HepG2 (cell line): ENCODE measurements at regions not wholly inside any gene's neighbourhood (a gene's known extent, or its start where the extent isn't known, plus 50 kb on each side); places are given as distances from the start of the nearest gene placed in this dataset.

ENCODE experiments used
- ATAC-seq: fragments of 200-7000 bp; cut with Tn5 transposase; 3 replicates; pipeline ENCODE4 v1.9.1; 2020; ENCODE audit warnings: mild to moderate bottlenecking, moderate library complexity
- BruUV-seq: library from RNA; stranded (reverse); fragments of 400-500 nt; replicated peaks from 2 replicates; lab custom pipeline; 2021; lab: Mats Ljungman, UMichigan
- CTCF ChIA-PET: fragments of 300-600 bp; formaldehyde crosslinking; extraction: SDS; loops from one replicate; lab custom pipeline; 2021; ENCODE audit warnings: low total read pairs, inconsistent platforms, low intra/inter-chr PET ratio; lab: Yijun Ruan, JAX
- POLR2A ChIA-PET: fragments of 350-600 bp; sonication (Branson Sonifier 250); formaldehyde crosslinking; loops from one replicate; lab custom pipeline; 2020; ENCODE audit warnings: antibody characterized with exemption, inconsistent platforms; lab: Yijun Ruan, JAX
- DNase-seq: peaks from one replicate; pipeline ENCODE4 v3.0.0-alpha.2; 2015; ENCODE audit warnings: low spot score
- FAIRE-seq: peaks from 3 replicates; lab custom pipeline; 2011; peaks lifted over from hg19 to GRCh38; lab: Jason Lieb, UNC
- H2AFZ ChIP-seq: one replicate; pipeline ENCODE4 v1.6.1; 2011; ENCODE audit warnings: low read length, inconsistent platforms
- H3K27ac ChIP-seq: fragments of 300-600 bp; 3 replicates; pipeline ENCODE4 v1.8.0; 2011; ENCODE audit warnings: mixed run types, mild to moderate bottlenecking, mixed read lengths, low read length, inconsistent platforms; ENCODE audit not compliant: insufficient read depth; ENCODE audit errors: extremely low read length
- H3K27me3 ChIP-seq, 2 experiments: fragments of 200-600 bp in 1 of 2; 2 replicates in 1 of 2; 3 replicates in 1 of 2; pipeline versions ENCODE4 v1.6.0 to v1.8.0; 2011; ENCODE audit warnings: low read length in 2 of 2, mild to moderate bottlenecking in 2 of 2, moderate library complexity in 2 of 2, inconsistent platforms in 1 of 2; ENCODE audit not compliant: insufficient read depth in 2 of 2, control insufficient read depth in 1 of 2
- H3K36me3 ChIP-seq, 2 experiments: fragments of 200-600 bp in 1 of 2; replicated peaks in 1 of 2; 2 replicates in 1 of 2; 3 replicates in 1 of 2; pipeline versions ENCODE4 v1.5.1 to v1.8.0; 2011; ENCODE audit warnings: low read length in 2 of 2, inconsistent platforms in 1 of 2; ENCODE audit not compliant: insufficient read depth in 2 of 2, control insufficient read depth in 1 of 2
- H3K4me1 ChIP-seq: 2 replicates; pipeline ENCODE4 v1.5.1; 2012; ENCODE audit warnings: low read length, inconsistent platforms; ENCODE audit not compliant: insufficient read depth
- H3K4me2 ChIP-seq: 2 replicates; pipeline ENCODE4 v1.6.0; 2011; ENCODE audit warnings: low read depth, low read length, inconsistent platforms
- H3K4me3 ChIP-seq, 3 experiments: fragments of 200-600 bp in 1 of 3; sonication (generic), shearing (Covaris generic) in 1 of 3; replicated peaks in 1 of 3; 2 replicates each; pipeline ENCODE4 v1.5.1; 2011 to 2016; ENCODE audit warnings: low read length in 3 of 3, inconsistent platforms in 2 of 3, low read depth in 2 of 3, mild to moderate bottlenecking in 2 of 3, control low read depth in 1 of 3, mixed read lengths in 1 of 3; ENCODE audit not compliant: insufficient read depth in 1 of 3
- H3K79me2 ChIP-seq: one replicate; pipeline ENCODE4 v1.6.1; 2011; ENCODE audit warnings: low read length, inconsistent platforms; ENCODE audit not compliant: insufficient read depth
- H3K9ac ChIP-seq: 2 replicates; pipeline ENCODE4 v1.6.0; 2011; ENCODE audit warnings: mild to moderate bottlenecking, low read depth, low read length, inconsistent platforms; ENCODE audit not compliant: insufficient read depth
- H3K9me3 ChIP-seq: 2 replicates; pipeline ENCODE4 v1.5.1; 2012; ENCODE audit warnings: mild to moderate bottlenecking, low read length
- H4K20me1 ChIP-seq: 2 replicates; pipeline ENCODE4 v1.6.0; 2011; ENCODE audit warnings: inconsistent platforms, mild to moderate bottlenecking, low read length, moderate library complexity; ENCODE audit not compliant: insufficient read depth
- CREM ChIP-seq, 2 experiments: sonication (generic) in 1 of 2; formaldehyde crosslinking in 1 of 2; IDR thresholded peaks; 2 replicates each; pipeline versions ENCODE4 v1.4.0 to v1.6.1; 2016 to 2020; ENCODE audit warnings: antibody characterized with exemption in 1 of 2, mild to moderate bottlenecking in 1 of 2, missing genetic modification reagents in 1 of 2
- FOXA1 ChIP-seq, 2 experiments: fragments of 450-650 bp in 1 of 2; sonication (generic) in 1 of 2; formaldehyde crosslinking in 1 of 2; IDR thresholded peaks; 2 replicates each; pipeline versions ENCODE4 v1.4.0 to v1.6.1; 2016 to 2020; ENCODE audit warnings: missing genetic modification reagents in 1 of 2
- SOX6 ChIP-seq, 2 experiments: fragments of 450-650 bp in 1 of 2; sonication (generic) in 1 of 2; formaldehyde crosslinking in 1 of 2; IDR thresholded peaks; 2 replicates each; pipeline versions ENCODE4 v1.4.0 to v1.6.1; 2017 to 2020; ENCODE audit warnings: antibody characterized with exemption in 1 of 2, mild to moderate bottlenecking in 1 of 2, missing genetic modification reagents in 1 of 2
- ZFP36 ChIP-seq: fragments of 150-350 bp; IDR thresholded peaks from 2 replicates; pipeline ENCODE4 v1.6.1; 2018; ENCODE audit warnings: borderline replicate concordance, low read length, low read depth; ENCODE audit not compliant: partially characterized antibody
- ZMYM4 ChIP-seq: sonication (generic); formaldehyde crosslinking; IDR thresholded peaks from 2 replicates; pipeline ENCODE4 v1.8.1; 2023; ENCODE audit warnings: mild to moderate bottlenecking, missing genetic modification reagents
- ZNF354B ChIP-seq: sonication (generic); formaldehyde crosslinking; IDR thresholded peaks from 2 replicates; pipeline ENCODE4 v1.8.0; 2022; ENCODE audit warnings: mild to moderate bottlenecking, missing genetic modification reagents
- ZNF773 ChIP-seq: sonication (generic); formaldehyde crosslinking; IDR thresholded peaks from 2 replicates; pipeline ENCODE4 v1.4.0; 2020; ENCODE audit warnings: missing genetic modification reagents, borderline replicate concordance
- ZNF878 ChIP-seq: sonication (generic); formaldehyde crosslinking; IDR thresholded peaks from 2 replicates; pipeline ENCODE4 v1.8.1; 2023; ENCODE audit warnings: mild to moderate bottlenecking, missing genetic modification reagents, moderate library complexity
- WGBS: methylation state at CpG from one replicate; pipeline ENCODE4 v1.1.6; 2017; ENCODE audit warnings: low lambda C conversion rate; 5-methylcytosine and 5-hydroxymethylcytosine counted together
- in situ Hi-C: cut with HindIII; loops from 2 replicates; pipeline ENCODE4 v1.10.0; 2017; ENCODE audit warnings: low pct_unique_long_range_greater_than_20kb; ENCODE audit not compliant: extremely low pct_ligation_motif_present
- intact Hi-C: fragments of 100-400 bp; cut with micrococcal nuclease; formaldehyde crosslinking; loops from one replicate; pipeline ENCODE4 v1.10.0; 2022; ENCODE audit not compliant: unreplicated experiment
- TF ChIP-seq, protein P1 (sequence below): sonication (generic); formaldehyde crosslinking; IDR thresholded peaks from 2 replicates; pipeline ENCODE4 v1.8.1; 2023; ENCODE audit warnings: mild to moderate bottlenecking, missing genetic modification reagents
- TF ChIP-seq, protein P2 (sequence below): sonication (generic); formaldehyde crosslinking; IDR thresholded peaks from 2 replicates; pipeline ENCODE4 v1.4.0; 2020; ENCODE audit warnings: missing genetic modification reagents, borderline replicate concordance

GRCh38 chr7:46982928-46983327, 599.0 kb downstream of the TNS3 start:
- DNase-seq (no peak), FAIRE-seq (no peak), ATAC-seq (no peak)
- Histone ChIP-seq H3K9me3 (no peaks in the 10 kb centered on the region), H3K27me3 (no peaks in the 10 kb centered on the region), H4K20me1 (no peaks in the 10 kb centered on the region), H2AFZ (no peak overlapping the region), H3K27ac (no peak overlapping the region), H3K4me3 (no peak overlapping the region), H3K9ac (no peak overlapping the region), H3K36me3 (no peaks in the 10 kb centered on the region), H3K4me2 (no peak overlapping the region), H3K79me2 (no peaks in the 10 kb centered on the region), H3K4me1 (no peaks in the 10 kb centered on the region)
- POLR2A ChIA-PET, result no interaction called here
- CTCF ChIA-PET, result no interaction called here
- WGBS, result 60% methylated on average over 8 of the region's 8 CpGs
- intact Hi-C loops (no loop called here), in situ Hi-C loops (no loop called here)
- no peak for TF ChIP-seq ZNF354B
- TF ChIP-seq ZFP36, result no peak
- TF ChIP-seq ZNF773 (CRISPR knock-in tag), result no peak
- TF ChIP-seq, protein P1, sequence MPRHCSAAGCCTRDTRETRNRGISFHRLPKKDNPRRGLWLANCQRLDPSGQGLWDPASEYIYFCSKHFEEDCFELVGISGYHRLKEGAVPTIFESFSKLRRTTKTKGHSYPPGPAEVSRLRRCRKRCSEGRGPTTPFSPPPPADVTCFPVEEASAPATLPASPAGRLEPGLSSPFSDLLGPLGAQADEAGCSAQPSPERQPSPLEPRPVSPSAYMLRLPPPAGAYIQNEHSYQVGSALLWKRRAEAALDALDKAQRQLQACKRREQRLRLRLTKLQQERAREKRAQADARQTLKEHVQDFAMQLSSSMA (CRISPR knock-in tag), result no peak
- TF ChIP-seq, protein P2, sequence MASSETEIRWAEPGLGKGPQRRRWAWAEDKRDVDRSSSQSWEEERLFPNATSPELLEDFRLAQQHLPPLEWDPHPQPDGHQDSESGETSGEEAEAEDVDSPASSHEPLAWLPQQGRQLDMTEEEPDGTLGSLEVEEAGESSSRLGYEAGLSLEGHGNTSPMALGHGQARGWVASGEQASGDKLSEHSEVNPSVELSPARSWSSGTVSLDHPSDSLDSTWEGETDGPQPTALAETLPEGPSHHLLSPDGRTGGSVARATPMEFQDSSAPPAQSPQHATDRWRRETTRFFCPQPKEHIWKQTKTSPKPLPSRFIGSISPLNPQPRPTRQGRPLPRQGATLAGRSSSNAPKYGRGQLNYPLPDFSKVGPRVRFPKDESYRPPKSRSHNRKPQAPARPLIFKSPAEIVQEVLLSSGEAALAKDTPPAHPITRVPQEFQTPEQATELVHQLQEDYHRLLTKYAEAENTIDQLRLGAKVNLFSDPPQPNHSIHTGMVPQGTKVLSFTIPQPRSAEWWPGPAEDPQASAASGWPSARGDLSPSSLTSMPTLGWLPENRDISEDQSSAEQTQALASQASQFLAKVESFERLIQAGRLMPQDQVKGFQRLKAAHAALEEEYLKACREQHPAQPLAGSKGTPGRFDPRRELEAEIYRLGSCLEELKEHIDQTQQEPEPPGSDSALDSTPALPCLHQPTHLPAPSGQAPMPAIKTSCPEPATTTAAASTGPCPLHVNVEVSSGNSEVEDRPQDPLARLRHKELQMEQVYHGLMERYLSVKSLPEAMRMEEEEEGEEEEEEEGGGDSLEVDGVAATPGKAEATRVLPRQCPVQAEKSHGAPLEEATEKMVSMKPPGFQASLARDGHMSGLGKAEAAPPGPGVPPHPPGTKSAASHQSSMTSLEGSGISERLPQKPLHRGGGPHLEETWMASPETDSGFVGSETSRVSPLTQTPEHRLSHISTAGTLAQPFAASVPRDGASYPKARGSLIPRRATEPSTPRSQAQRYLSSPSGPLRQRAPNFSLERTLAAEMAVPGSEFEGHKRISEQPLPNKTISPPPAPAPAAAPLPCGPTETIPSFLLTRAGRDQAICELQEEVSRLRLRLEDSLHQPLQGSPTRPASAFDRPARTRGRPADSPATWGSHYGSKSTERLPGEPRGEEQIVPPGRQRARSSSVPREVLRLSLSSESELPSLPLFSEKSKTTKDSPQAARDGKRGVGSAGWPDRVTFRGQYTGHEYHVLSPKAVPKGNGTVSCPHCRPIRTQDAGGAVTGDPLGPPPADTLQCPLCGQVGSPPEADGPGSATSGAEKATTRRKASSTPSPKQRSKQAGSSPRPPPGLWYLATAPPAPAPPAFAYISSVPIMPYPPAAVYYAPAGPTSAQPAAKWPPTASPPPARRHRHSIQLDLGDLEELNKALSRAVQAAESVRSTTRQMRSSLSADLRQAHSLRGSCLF (CRISPR knock-in tag), result no peak
- no peak for TF ChIP-seq ZNF878 (CRISPR knock-in tag)
- no peak for TF ChIP-seq ZMYM4 (CRISPR knock-in tag)
- no peak for TF ChIP-seq FOXA1 (IDR thresholded peaks at IDR 0.05)
- no peak for TF ChIP-seq FOXA1 (CRISPR knock-in tag; IDR thresholded peaks at IDR 0.05)
- no peak for TF ChIP-seq CREM (IDR thresholded peaks at IDR 0.05)
- no peak for TF ChIP-seq CREM (CRISPR knock-in tag; IDR thresholded peaks at IDR 0.05)
- no peak for TF ChIP-seq SOX6 (IDR thresholded peaks at IDR 0.05)
- TF ChIP-seq SOX6 (CRISPR knock-in tag; IDR thresholded peaks at IDR 0.05), result no peak
- BruUV-seq, result no TSS peak
